ENCODE measurements at regions not wholly inside any gene's neighbourhood (a gene's known extent, or its start where the extent isn't known, plus 50 kb on each side); places are given as distances from the start of the nearest gene placed in this dataset.

DNA sequence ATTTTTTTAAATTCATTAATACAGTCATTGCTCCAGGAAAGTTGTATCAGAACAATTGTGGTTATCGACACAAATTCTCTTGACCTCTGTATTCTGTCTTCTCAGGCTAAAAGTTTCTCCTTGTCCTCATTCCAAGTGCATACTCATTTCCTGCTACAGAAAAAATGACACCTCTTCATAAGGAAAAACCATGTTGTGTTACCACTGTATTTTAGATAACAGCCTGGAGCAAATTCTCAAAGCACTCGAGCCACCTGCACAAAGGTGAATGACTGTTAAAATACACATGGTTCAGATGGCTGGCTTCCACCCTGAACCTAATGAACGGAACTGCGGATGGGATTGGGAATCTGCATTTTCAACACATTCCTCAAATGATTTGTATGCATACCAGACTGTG is 586.5 kb downstream of the EPHA4 start:
- no peaks in the 10 kb centered on the region for H3K36me3 ChIP-seq (ENCODE audit: control insufficient read depth in 2 of 3, insufficient read depth in 3 of 3, low read length in 3 of 3)

DNA sequence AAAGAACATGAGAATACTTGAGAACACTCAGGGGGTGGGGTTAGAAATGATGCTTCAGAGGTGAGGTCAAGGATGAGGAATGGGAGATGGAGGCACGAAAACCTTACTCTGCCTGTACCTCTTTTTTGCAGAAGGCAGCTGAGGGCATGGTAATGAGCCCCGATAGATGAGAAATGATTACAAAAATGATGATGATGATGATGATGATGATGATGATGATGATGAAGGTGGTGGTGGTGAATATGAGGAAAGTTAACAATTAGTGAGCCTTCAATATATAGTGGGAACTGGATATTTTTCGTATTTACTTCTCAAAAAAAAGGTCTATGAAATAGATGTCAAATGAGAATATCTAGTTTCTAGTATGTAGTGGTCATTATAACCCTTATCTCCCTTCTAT is 584.3 kb downstream of the EPHA4 start:
- no peak for DNase-seq
- Histone ChIP-seq H3K9ac (ENCODE audit: low read length in 3 of 3) (no peak overlapping the region), H3K36me3 (ENCODE audit: control insufficient read depth in 2 of 3, insufficient read depth in 3 of 3, low read length in 3 of 3) (no peaks in the 10 kb centered on the region), H3K27ac (ENCODE audit: low read depth in 2 of 2, low read length in 2 of 2) (no peak overlapping the region), H3K4me1 (ENCODE audit: control insufficient read depth in 2 of 3, insufficient read depth in 2 of 3, low read depth in 1 of 3, low read length in 3 of 3) (no peaks in the 10 kb centered on the region), H3K9me3 (ENCODE audit: control insufficient read depth in 2 of 3, insufficient read depth in 1 of 3, low read length in 3 of 3) (no peaks in the 10 kb centered on the region), H3K27me3 (ENCODE audit: control insufficient read depth, insufficient read depth, low read length) (no peaks in the 10 kb centered on the region), H3K4me3 (ENCODE audit: low read length in 3 of 3) (no peak overlapping the region)
- no peak for FAIRE-seq
- intact Hi-C loops (cut with DNase I): no loop called here
- TF ChIP-seq, protein P1, sequence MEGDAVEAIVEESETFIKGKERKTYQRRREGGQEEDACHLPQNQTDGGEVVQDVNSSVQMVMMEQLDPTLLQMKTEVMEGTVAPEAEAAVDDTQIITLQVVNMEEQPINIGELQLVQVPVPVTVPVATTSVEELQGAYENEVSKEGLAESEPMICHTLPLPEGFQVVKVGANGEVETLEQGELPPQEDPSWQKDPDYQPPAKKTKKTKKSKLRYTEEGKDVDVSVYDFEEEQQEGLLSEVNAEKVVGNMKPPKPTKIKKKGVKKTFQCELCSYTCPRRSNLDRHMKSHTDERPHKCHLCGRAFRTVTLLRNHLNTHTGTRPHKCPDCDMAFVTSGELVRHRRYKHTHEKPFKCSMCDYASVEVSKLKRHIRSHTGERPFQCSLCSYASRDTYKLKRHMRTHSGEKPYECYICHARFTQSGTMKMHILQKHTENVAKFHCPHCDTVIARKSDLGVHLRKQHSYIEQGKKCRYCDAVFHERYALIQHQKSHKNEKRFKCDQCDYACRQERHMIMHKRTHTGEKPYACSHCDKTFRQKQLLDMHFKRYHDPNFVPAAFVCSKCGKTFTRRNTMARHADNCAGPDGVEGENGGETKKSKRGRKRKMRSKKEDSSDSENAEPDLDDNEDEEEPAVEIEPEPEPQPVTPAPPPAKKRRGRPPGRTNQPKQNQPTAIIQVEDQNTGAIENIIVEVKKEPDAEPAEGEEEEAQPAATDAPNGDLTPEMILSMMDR (IDR thresholded peaks at IDR 0.05; ENCODE audit: borderline replicate concordance, extremely low read depth, insufficient read depth): no peak

More for the DNA sequence above, 586.5 kb downstream of the EPHA4 start:
- TF ChIP-seq, protein P1 (IDR thresholded peaks at IDR 0.05; ENCODE audit: borderline replicate concordance, extremely low read depth, insufficient read depth): no peak
- H3K9ac ChIP-seq (ENCODE audit: low read length in 3 of 3): no peak overlapping the region
- H3K9me3 ChIP-seq (ENCODE audit: control insufficient read depth in 2 of 3, insufficient read depth in 1 of 3, low read length in 3 of 3): no peaks in the 10 kb centered on the region
- FAIRE-seq (no peak), DNase-seq (no peak)
- intact Hi-C loops (cut with DNase I): no loop called here
- no peaks in the 10 kb centered on the region for H3K4me1 ChIP-seq (ENCODE audit: control insufficient read depth in 2 of 3, insufficient read depth in 2 of 3, low read depth in 1 of 3, low read length in 3 of 3)
- H3K27ac ChIP-seq (ENCODE audit: low read depth in 2 of 2, low read length in 2 of 2): no peak overlapping the region
- H3K4me3 ChIP-seq (ENCODE audit: low read length in 3 of 3): no peak overlapping the region
- no peaks in the 10 kb centered on the region for H3K27me3 ChIP-seq (ENCODE audit: control insufficient read depth, insufficient read depth, low read length)

DNA sequence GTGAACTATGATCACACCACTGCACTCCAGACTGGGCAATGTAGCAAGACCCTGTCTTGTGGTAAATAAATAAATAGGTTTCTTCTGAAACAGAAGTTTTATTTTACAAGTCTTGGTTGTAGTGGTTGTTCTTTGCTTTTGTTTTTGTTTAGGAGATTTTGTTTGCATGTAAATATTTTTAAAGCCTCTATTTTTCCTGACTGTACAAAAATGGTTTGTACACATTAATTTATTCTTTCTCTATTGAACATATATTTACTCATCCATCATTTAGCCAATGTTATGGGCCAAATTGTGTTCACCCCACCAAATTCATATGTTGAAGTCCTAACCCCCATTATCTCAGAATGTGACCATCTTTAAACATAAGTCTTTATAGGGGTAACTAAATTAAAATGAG is 580.1 kb downstream of the EPHA4 start:
- intact Hi-C loops (cut with DNase I): no loop called here
- FAIRE-seq: no peak
- TF ChIP-seq, protein P1 (IDR thresholded peaks at IDR 0.05; ENCODE audit: borderline replicate concordance, extremely low read depth, insufficient read depth): no peak
- peaks cover 0 to 2% (median 0%) of the 10 kb centered on the region in 3 donors for H3K4me1 ChIP-seq (ENCODE audit: control insufficient read depth in 2 of 3, insufficient read depth in 2 of 3, low read depth in 1 of 3, low read length in 3 of 3)
- H3K27ac ChIP-seq (ENCODE audit: low read depth in 2 of 2, low read length in 2 of 2): no peak overlapping the region
- no peak overlapping the region for H3K4me3 ChIP-seq (ENCODE audit: low read length in 3 of 3)
- no peaks in the 10 kb centered on the region for H3K9me3 ChIP-seq (ENCODE audit: control insufficient read depth in 2 of 3, insufficient read depth in 1 of 3, low read length in 3 of 3)
- no peaks in the 10 kb centered on the region for H3K27me3 ChIP-seq (ENCODE audit: control insufficient read depth, insufficient read depth, low read length)
- H3K36me3 ChIP-seq (ENCODE audit: control insufficient read depth in 2 of 3, insufficient read depth in 3 of 3, low read length in 3 of 3): no peaks in the 10 kb centered on the region
- no peak for DNase-seq
- H3K9ac ChIP-seq (ENCODE audit: low read length in 3 of 3): no peak overlapping the region

DNA sequence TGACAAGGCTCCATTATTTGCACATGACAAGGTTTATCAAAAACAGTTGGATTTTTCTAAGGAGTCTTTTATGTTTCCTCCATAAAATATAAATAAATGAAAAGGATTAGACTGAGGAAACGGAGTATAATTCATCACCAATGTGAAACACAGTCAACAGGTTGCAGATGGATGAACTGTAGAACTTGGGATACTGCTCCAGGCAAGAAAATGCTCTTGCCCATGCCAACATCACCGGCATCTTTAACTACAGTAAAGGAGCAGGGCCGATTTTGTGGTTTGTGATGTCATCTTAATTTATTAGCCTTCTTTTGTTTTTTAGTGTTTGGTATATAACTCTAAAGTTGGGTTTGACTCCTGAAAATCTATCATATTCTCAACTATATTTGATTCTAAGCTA is 577.3 kb downstream of the EPHA4 start:
- Histone ChIP-seq H3K4me1 (ENCODE audit: control insufficient read depth in 2 of 3, insufficient read depth in 2 of 3, low read depth in 1 of 3, low read length in 3 of 3) (peaks cover 0 to 2% (median 0%) of the 10 kb centered on the region in 3 donors), H3K9ac (ENCODE audit: low read length in 3 of 3) (no peak overlapping the region), H3K9me3 (ENCODE audit: control insufficient read depth in 2 of 3, insufficient read depth in 1 of 3, low read length in 3 of 3) (no peaks in the 10 kb centered on the region), H3K27me3 (ENCODE audit: control insufficient read depth, insufficient read depth, low read length) (no peaks in the 10 kb centered on the region), H3K4me3 (ENCODE audit: low read length in 3 of 3) (no peak overlapping the region), H3K36me3 (ENCODE audit: control insufficient read depth in 2 of 3, insufficient read depth in 3 of 3, low read length in 3 of 3) (no peaks in the 10 kb centered on the region), H3K27ac (ENCODE audit: low read depth in 2 of 2, low read length in 2 of 2) (no peak overlapping the region)
- FAIRE-seq: no peak
- intact Hi-C loops (cut with DNase I): no loop called here
- TF ChIP-seq, protein P1 (IDR thresholded peaks at IDR 0.05; ENCODE audit: borderline replicate concordance, extremely low read depth, insufficient read depth): no peak
- no peak for DNase-seq

Data from kidney (tissue), 13 donors.